GM04503 (cell line): ENCODE measurements at regions not wholly inside any gene's neighbourhood (a gene's known extent, or its start where the extent isn't known, plus 50 kb on each side); places are given as distances from the start of the nearest gene placed in this dataset.

Source experiments
- DNase-seq: peaks from one replicate; pipeline ENCODE4 v3.0.0-alpha.2; 2012; ENCODE audit warnings: low read depth

DNA sequence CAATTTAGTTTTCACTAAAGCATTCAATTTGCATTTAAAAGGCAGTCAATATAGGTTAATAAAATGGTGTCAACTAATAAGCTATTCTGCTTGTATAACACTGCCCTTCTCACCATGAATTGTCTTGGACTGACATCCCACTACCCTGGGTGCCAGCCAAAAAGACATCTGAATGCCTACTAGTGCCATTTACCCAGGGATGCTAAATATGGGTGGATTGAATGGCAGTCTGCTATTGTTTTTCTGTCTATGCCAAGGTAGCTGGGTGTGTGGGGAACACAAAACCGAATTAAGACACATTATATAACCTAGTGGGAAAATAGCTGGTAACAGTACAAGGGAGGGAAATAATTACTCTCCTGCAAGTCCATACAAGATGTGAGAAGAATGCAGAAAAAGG is 240.0 kb upstream of the CFAP20DC start:
- no peak for DNase-seq

DNA sequence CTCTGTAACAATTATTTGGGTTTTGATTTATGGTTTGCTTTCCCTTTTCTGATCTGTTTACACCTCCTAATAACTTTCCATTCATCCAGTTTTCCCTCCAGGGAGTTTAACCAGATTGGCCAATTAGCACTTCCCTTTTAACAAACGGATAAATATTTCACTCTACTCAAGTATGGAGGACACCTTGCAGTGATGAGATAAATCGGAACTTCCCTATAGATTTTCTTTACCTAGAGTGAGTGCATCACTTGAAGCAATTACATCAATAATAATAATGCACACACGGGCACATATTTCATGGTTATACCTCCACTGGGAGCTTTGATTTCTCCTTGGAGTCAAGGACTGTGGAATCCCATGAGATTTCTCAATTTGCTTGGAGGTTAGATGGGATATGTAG is 239.1 kb upstream of the CFAP20DC start:
- DNase-seq: no peak

DNA sequence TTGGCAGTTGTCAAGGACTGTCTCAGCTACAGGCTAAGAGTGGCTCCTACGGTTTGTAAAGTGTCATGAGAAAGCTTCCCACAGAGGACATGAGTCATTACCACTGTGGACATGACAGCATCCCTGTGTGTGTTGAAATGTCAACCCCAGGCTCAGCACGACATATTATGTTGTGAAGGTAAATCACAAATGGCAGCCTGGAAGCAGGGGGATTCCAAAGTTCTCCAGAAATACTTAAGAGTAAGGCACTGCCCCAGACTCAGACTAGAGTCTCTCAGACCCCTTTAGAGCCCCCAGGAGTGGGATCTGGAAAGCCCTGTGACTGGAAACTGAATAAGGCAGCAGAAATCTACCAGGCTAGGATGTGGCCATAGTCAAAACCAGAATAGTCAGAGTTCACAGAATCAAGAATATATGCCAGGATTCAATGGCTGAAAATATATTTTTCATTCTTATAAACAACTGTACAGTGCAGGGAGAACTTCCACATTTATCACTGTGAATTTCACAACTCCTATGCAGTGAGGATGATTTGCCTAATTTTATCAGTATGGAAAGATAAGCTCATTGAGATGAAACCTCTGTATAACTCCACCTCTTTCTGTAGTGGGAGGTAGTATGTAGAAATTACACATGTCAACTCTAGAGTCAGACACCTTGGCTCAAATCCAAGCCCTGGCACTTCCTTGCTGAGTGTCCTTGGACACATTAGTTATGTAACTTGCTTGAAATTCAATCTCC is 237.1 kb upstream of the CFAP20DC start:
- DNase-seq: peak; percentile 45

DNA sequence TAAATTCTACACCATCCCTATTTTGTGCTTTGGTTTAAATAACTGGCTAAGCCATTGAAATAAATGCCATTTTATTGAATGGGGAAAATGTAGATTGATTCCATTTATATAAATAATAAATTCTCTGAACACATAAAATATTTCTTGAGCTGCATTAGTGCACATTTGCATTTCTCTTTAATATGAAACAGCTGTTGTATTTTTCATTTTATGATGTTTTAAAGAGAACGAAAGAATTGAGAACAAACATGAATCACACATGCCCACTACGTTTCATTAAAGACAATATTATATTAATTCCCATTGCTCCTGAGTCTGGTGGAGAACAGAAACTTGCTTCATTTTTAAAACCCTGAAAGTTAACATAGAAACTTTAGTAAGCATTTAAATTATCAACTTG is 235.7 kb upstream of the CFAP20DC start:
- DNase-seq: no peak

DNA sequence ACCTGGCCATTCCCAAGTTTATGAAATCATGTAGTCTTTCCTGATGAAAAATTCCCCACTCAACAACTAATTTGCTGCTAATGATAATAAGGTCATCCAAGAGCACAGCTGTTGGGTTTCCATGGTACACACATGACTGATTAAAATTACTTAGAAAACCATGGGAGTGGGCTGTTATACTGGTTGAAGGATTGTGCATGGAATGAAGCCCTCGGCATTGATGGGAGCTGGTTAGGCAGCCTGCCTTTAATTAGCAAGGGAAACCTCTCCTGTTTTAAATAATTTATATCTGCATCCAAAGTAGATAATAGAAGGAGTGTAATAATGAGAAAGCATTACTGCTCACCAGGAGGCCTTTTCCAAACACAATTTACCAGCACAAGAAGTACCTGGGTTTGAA is 235.1 kb upstream of the CFAP20DC start:
- DNase-seq: no peak

DNA sequence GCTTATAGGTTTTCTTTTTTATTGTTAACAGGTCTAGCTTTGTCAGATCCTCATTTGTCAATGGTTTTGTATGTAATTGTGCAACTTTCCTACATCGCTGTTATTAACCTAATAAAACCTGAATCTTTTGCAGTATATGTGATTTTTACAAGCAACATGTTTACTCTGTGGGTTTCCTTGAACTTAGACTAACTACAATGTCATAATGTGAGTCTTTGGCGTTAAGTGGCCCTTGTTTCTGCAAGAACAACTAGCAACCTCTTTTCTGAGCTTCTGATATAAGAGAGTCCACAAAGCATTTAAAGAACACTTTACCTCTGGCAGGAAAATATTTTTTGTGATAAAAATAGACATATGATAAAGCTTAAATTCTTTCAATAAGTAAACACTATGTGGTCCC is 230.3 kb upstream of the CFAP20DC start:
- DNase-seq: no peak

DNA sequence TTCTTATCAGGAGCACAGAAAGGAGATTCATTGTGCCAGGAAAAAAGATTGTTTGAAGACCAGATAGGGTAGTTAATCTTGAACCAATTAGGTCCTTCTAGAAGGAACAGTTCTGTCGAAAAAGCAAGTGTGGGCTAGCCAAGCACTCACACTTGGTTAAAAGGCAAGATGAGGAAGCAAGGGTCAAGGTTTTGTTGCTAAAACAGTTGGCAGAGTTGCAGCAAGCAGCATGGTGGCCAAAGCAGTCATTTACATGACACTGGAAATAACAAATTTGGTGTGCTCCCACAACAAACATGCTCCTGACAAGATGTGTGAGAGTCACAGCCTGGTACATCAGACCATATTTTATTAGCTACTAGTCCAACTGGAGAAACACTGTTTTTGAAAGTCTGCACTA is 228.0 kb upstream of the CFAP20DC start:
- DNase-seq: no peak

DNA sequence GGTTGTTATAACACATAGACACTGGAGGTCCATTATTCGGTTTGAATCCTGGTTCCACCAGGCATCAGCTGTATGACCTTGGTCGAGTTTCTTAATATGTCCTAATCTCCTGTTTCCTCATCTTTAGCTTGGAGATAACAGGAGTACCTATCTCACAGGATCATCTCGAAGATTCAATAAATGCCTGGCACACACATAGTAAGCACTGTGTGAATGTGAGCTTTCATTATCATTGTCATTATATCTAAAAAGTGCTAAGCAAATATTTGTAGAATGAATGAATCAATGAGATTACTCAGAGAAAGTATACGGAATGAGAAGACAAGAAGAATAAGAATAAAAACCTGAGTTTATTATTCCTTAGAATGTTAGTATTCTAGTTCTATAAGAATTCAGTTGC is 227.4 kb upstream of the CFAP20DC start:
- no peak for DNase-seq

DNA sequence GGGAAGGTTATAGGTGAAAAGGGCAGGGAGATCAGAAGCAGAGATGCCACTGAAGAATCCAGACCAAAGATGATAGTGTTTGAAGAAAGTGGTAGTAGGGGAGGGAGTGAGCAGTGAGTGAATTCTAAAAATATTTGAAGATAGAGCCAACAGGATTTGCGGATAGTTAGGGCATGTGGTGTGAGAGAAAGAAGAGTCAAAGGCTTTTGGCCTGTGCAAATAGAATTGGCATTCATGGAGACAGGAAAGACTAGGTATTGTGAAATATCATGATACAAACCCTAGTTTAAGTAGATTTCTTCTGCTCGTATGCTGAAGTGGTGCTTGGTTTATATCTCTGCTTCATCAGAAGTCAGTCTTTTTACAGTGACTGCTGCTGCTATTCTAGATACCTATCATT is 224.2 kb upstream of the CFAP20DC start:
- DNase-seq: peak; percentile 54

DNA sequence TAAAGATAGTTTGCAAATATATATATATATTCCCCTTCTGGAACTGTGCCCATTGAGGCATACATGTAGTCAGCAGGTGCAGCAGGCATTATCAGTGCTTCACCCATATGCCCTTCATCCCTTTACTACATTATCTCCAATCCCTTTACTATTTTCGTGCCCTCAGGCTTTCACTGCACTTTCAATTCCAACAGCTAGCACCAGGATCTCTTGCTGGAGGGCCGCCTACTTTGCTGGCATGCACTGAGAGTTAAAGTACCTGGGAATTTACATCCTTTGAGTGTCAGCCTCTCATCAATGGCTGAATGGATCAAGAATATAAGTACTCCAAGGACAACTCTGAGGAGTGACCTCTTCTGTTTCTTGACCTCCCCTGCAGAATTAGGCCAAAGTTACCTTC is 222.1 kb upstream of the CFAP20DC start:
- DNase-seq: no peak

DNA sequence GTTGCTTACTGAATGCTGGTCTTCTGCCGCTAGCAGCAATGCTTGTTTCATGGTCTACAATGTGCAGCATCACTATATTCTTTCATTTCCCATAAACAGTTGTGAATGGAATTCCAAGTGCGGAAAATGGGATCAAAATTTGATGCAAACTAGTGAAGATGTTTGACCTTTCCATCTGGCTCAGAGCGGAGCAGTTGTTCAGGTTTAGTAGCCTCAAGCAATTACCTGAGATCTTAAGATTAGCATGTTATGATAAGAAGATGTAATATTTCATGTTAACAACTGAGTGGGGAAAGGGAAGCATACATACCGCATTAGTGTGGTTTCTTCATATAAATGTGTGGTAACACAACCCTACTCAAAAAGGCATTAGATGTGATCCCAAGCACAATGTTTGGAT is 221.1 kb upstream of the CFAP20DC start:
- DNase-seq: no peak

DNA sequence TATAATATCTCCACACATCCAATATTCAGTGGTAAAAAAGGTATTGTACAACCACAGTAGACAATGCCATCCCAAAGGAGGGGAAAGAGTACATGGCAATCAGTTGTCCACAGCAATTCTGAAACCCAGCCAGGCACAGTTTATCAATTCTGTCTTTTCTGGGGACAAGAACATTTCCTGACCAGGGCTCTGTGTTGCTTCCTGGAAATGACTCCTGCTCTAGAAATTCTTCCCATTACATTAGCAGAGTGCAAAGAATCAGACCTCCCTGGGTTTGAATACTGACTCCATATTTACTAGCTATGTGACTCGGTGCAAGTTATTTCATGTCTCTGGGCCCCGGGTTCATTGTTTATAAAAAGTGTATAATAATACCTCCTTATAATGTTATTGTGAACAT is 220.4 kb upstream of the CFAP20DC start:
- no peak for DNase-seq

DNA sequence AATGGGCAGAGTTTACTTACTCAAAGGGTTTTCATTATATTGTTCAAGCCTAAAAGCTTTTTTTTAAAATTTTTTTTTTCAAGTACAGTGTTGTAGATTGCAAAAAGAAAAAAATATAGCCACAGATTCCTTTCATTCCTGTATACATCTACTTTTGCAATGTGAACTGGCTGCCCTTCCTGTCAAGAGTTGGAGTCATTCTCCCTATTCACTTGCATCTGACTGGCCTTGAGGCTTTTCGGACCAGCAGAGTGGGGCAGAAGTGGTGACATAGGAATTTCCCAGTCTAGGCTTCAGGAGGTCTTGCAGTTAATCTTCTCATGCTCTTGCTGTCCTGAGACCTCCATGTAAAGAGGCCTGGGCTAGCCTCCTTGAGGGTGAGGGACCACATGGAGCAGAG is 218.3 kb upstream of the CFAP20DC start:
- no peak for DNase-seq

DNA sequence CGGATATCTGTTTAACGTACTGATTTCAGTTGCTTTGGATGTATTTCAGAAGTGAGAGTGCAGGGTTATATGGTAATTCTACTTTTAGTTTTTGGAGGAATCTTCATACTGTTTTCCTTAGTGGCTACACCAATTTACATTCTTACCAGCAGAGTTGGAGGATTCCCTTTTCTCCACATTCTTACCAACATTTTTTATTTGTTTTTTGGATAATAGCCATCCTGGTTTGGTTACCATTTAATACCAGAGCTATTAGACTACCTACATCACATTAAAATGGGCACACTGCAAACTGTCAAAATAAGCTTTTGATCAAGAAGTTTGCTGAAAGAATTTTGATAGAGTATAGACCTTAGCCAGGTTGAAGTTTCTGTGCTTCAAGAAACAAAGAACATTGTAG is 217.2 kb upstream of the CFAP20DC start:
- DNase-seq: no peak

DNA sequence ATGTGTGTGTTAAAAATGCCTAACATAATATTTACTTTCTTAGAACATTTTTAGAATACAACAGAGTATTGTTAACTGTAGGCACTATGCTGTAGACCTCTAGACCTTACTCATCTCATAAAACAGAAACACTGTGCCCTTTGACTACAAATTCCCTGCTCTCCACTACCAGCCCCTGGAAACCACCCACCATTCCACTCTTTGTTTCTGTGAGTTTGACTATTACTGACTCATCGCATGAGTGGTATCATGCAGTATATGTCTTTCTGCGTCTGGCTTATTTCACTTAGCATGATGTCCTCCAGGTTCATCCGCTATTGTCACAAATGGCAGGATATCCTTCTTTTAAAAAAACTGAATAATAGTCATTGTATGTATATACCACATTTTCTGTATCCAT is 216.7 kb upstream of the CFAP20DC start:
- DNase-seq: no peak

DNA sequence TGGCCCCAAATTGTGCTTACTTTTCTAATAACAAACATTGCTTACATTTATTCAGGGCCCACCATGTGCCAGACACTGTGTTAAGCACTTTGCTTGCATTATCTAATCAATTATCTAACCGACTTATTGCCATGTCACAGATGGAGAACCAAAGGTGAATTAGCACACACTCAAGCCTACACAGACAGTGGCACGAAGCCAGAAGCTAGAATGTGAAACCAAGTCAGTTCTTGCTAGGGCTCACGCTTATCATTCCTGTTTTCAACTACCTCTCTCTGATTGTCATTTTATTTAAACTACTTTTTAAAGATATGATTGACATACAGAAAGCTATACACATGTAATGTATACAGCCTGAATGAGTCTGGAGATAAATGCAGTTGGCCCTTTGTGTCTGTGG is 215.7 kb upstream of the CFAP20DC start:
- DNase-seq: no peak

DNA sequence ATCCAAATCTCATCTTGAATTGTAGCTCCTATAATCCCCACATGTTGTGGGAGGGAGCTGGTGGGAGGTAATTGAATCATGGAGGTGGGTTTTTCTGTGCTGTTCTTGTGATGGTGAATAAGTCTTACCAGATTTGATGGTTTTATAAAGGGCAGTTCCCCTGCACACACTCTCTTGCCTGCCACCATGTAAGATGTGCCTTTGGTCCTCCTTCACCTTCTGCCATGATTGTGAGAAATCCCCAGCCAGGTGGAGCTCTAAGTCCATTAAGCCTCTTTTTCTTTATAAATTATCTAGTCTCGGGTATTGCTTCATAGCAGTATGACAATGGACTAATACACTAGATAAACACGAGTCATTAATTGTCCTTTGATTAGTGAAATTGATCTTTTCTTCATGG is 214.5 kb upstream of the CFAP20DC start:
- no peak for DNase-seq

DNA sequence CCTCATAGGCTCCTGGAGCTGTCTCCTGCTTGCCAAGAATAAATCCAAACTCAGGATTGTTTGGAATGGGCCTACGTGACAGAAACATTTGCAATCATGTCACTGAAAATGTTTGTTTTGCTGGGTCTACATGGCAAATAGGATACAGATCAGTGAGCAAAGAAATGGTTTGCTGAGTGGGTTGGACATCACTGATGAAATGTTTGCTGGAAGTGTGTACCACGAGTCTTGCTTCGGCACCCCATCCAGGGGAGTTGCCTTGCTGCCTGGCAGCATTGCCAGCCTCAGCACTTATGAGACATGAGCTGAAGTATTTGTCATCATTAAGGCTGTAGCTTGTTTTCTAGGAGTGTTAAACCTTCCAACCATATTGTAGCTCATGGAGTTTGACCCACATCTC is 213.3 kb upstream of the CFAP20DC start:
- no peak for DNase-seq

DNA sequence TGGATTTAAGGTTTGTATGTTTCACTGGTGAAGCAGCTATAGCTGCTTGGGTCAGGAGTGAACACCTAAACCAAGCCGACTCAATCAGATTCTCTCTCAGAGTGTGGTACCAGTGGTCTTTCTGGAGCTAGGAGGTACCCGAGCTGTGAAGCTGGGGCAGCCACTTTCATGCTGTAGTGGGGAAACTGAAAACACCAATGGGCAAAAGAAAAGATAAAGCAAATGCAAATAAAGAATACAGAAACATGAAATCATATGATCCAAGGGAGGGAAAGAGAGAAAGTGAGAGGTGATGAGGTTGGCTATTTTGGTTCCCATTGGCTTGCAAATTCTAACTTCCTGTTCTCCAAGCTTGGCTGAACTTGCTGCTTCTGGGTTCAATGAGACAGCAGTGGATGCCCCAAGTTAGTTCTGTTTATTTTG is 212.3 kb upstream of the CFAP20DC start:
- no peak for DNase-seq

DNA sequence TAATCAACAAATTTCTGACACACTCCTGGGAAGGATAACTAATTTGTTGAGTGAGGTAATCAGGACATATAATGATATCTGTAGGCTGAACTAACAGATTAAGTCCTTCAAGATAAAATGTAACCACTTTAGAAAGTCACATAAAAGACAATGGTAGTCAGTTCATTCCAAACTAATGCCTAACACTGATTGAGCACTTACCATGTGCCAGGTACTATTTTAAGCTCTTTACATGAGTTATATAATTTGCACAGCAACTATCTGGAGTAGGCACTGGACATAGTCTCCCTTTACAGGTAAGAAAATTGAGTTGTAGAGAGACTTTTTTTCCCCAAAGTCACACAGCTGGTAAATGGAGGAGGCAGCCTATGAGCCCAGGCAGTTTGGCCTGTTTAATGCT is 211.2 kb upstream of the CFAP20DC start:
- DNase-seq: no peak

DNA sequence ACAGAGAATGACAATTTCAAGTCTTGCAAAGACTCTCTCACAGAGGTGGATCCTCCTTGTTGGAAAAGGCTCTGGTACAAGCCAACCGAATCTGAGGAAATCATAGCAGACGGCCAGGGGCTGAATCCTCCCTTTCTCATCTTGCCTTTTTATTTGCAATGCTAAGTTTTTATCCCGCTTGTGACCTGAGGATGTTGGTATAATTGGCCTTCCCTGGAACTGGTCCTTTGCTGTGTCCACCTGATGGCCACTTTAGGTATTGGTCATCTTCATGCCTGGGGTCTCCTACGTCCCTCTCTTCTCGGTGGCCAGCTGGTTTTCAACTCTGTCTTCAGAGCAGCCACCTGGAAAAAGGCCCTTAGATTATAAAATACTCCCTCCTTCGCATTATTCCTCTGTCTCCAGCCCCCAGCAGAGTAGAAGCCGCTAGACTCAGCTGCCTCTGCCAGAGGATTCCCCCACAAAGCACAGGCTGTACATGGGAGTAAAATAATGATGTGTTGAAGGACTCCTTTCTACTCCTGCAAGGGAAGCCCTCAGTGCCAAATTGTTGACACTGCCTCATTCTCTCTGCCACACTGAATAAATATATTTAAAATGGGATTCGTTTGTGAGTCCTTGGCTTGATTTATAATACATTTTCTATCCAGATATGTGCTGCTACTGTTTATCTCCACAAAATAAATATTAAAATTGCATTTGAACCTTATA is 208.9 kb upstream of the CFAP20DC start:
- DNase-seq: no peak

DNA sequence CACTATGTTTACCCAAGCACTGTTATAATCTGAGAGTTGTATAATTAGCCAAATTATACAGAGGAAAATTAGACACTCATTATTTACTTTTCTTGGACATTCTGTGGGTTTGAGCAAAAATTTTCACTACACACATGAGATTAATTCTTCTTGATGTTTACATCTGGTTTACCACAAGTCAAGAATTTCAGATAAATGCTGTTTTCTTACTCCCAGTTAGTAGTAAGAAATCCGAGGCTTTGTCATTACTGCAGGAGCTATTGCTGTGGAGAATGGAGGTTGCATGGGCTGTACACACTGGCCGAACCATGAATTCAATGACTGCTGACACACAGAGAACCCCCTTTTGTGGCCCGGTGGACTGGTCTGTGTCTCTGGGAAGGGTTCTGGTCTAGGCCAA is 207.7 kb upstream of the CFAP20DC start:
- no peak for DNase-seq

DNA sequence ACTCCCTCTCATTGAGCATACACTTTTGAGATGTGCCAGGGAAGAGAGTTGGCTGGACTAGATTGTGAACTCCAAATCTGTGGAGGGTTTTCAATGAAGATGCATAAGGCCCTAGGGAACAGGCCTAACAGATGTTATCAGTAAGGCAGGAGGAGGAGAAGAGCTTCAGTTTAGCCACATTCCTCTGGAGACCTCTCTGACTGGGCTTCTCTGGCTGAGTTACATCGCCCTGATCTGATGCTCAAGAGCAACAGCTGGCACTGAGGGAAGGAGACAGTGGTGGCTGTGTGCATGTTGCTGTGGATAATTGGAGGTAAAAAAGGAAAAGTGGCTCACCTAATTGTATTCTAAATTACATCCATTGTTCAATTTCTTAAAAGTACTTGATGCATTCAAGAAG is 206.4 kb upstream of the CFAP20DC start:
- no peak for DNase-seq

DNA sequence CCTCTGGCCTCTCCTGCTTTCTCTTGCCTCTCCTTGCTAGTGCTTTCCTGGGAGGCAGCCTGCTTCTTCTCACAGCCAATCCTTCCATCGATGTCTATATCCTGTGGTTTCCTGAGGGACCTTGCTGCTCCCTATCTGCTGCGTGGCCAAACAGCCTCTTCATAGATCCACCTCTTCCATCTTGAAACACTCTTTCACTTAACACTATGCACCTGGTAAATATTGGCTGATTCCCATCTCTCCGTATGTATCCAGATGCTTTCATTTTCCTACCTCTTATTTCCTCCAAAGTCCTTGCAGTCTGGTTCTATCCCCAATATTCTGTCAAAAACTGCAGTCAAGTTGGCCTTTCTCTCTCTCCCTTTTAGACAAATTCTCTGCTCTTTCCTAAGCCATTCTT is 205.2 kb upstream of the CFAP20DC start:
- no peak for DNase-seq
